K562 (cell line): ENCODE measurements at regions not wholly inside any gene's neighbourhood (a gene's known extent, or its start where the extent isn't known, plus 50 kb on each side); places are given as distances from the start of the nearest gene placed in this dataset.

ENCODE experiments used
- CBFB ChIP-seq: sonication (generic); formaldehyde crosslinking; IDR thresholded peaks from 2 replicates; pipeline ENCODE4 v1.4.0; 2020; ENCODE audit warnings: mild to moderate bottlenecking, missing genetic modification reagents
- EGR1 ChIP-seq: fragments of 450-650 bp; conservative IDR thresholded peaks from 2 replicates; pipeline ENCODE4 v1.6.1; 2017; ENCODE audit warnings: mild to moderate bottlenecking
- ELF1 ChIP-seq: fragments of 200-800 bp; sonication (Bioruptor generic); IDR thresholded peaks from 2 replicates; pipeline ENCODE4 v1.6.1; 2016; ENCODE audit warnings: missing genetic modification characterization, missing compliant biosample characterization
- ETV1 ChIP-seq: fragments of 450-650 bp; conservative IDR thresholded peaks from 2 replicates; pipeline ENCODE4 v1.6.1; 2016; ENCODE audit warnings: missing genetic modification characterization, control low read depth, low read depth, missing compliant biosample characterization
- EWSR1 ChIP-seq: fragments of 450-650 bp; IDR thresholded peaks from 2 replicates; pipeline ENCODE4 v1.6.1; 2018; ENCODE audit warnings: borderline replicate concordance, mild to moderate bottlenecking, low read depth, moderate library complexity; ENCODE audit not compliant: partially characterized antibody
- NCOA2 ChIP-seq, 2 experiments: fragments of 450-650 bp; IDR thresholded peaks; 2 replicates each; pipeline ENCODE4 v1.6.1; 2018; ENCODE audit warnings: mild to moderate bottlenecking in 2 of 2, moderate library complexity in 1 of 2; ENCODE audit not compliant: partially characterized antibody in 2 of 2
- SMC3 ChIP-seq: conservative IDR thresholded peaks from 2 replicates; pipeline ENCODE4 v1.6.1; 2011; ENCODE audit warnings: low read depth, low read length, improper control_type of control experiment; ENCODE audit not compliant: insufficient read depth
- SRSF3 ChIP-seq: fragments of 200-400 bp; formaldehyde crosslinking; IDR thresholded peaks from 2 replicates; pipeline ENCODE4 v1.6.1; 2016; ENCODE audit warnings: mild to moderate bottlenecking, low read length, moderate library complexity; ENCODE audit not compliant: insufficient read depth
- ZNF24 ChIP-seq: fragments of 450-650 bp; IDR thresholded peaks from 2 replicates; pipeline ENCODE4 v1.6.1; 2016
- ZNF696 ChIP-seq: fragments of 250-450 bp; sonication (Bioruptor Pico); conservative IDR thresholded peaks from 2 replicates; pipeline ENCODE4 v1.4.0; 2020; ENCODE audit warnings: mild to moderate bottlenecking, moderate library complexity
- TF ChIP-seq, protein P1 (sequence below): fragments of 450-650 bp; IDR thresholded peaks from 2 replicates; pipeline ENCODE4 v1.7.1; 2018; ENCODE audit warnings: mild to moderate bottlenecking, low read depth; ENCODE audit not compliant: partially characterized antibody
- TF ChIP-seq, protein P2 (sequence below): sonication (generic); formaldehyde crosslinking; IDR thresholded peaks from 2 replicates; pipeline ENCODE4 v1.8.0; 2022; ENCODE audit warnings: mild to moderate bottlenecking, missing genetic modification reagents
- TF ChIP-seq, protein P3 (sequence below): fragments of 450-650 bp; IDR thresholded peaks from 2 replicates; pipeline ENCODE4 v1.6.1; 2016; ENCODE audit warnings: antibody characterized with exemption
- TF ChIP-seq, protein P4 (sequence below), 2 experiments: fragments of 250-450 bp in 1 of 2; fragments of 450-650 bp in 1 of 2; sonication (Bioruptor Pico) in 1 of 2; IDR thresholded peaks; 2 replicates each; pipeline versions ENCODE4 v1.6.1 to v1.8.0; 2016 to 2021; ENCODE audit warnings: mild to moderate bottlenecking in 2 of 2, moderate library complexity in 2 of 2, missing compliant biosample characterization in 1 of 2, missing genetic modification characterization in 1 of 2
- TF ChIP-seq, protein P5 (sequence below): fragments of 250-450 bp; sonication (Bioruptor Pico); IDR thresholded peaks from 2 replicates; pipeline ENCODE4 v1.4.0; 2020; ENCODE audit warnings: mild to moderate bottlenecking, moderate library complexity, borderline replicate concordance
- TF ChIP-seq, protein P6 (sequence below): IDR thresholded peaks from 2 replicates; pipeline ENCODE4 v1.6.1; 2014; ENCODE audit warnings: antibody characterized with exemption

DNA sequence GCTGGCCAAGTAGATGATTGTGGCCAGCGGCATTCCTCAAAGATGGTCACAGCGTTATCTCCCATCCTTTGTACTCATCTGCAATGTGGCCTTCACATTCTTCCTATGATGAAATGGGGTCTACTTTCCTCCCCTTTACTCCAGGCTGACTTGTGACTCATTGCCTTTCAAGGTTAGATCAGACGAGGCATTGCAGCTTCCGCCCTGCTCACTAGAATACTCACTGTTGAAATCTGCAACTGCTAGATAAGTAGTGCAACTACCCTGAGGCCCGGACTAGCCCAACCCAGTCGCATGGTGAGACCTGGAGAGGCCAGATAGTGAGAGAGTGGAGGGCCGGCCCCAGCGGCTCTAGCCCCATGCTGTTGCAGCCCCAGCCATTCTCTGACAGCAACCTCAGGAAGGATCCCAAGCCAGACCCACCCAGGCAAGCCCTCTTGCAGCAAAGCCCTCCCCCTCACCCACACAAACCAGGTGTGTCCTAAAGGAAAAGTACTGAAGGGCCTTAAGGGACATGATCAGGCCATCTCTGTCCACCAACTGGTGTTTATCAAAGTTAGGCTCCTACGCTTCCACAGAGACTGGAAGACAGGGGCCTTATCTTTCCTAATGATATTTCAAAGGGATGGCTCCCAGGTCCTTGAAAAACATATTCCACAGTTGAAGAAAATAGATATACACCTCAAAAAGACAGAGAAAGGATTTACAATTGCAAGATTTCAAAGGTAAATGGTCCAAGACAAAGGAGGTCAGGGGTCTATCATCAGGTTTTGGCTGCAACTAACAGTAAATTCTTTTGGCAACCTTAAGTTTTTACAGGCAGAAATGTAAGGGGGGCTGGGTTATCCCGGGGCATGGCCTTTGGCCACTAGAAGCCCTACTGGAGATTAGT lies 107.2 kb upstream of the TRIM24 start (continued):
- TF ChIP-seq, protein P1, sequence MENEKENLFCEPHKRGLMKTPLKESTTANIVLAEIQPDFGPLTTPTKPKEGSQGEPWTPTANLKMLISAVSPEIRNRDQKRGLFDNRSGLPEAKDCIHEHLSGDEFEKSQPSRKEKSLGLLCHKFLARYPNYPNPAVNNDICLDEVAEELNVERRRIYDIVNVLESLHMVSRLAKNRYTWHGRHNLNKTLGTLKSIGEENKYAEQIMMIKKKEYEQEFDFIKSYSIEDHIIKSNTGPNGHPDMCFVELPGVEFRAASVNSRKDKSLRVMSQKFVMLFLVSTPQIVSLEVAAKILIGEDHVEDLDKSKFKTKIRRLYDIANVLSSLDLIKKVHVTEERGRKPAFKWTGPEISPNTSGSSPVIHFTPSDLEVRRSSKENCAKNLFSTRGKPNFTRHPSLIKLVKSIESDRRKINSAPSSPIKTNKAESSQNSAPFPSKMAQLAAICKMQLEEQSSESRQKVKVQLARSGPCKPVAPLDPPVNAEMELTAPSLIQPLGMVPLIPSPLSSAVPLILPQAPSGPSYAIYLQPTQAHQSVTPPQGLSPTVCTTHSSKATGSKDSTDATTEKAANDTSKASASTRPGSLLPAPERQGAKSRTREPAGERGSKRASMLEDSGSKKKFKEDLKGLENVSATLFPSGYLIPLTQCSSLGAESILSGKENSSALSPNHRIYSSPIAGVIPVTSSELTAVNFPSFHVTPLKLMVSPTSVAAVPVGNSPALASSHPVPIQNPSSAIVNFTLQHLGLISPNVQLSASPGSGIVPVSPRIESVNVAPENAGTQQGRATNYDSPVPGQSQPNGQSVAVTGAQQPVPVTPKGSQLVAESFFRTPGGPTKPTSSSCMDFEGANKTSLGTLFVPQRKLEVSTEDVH: peak; percentile 70
- TF ChIP-seq, protein P2, sequence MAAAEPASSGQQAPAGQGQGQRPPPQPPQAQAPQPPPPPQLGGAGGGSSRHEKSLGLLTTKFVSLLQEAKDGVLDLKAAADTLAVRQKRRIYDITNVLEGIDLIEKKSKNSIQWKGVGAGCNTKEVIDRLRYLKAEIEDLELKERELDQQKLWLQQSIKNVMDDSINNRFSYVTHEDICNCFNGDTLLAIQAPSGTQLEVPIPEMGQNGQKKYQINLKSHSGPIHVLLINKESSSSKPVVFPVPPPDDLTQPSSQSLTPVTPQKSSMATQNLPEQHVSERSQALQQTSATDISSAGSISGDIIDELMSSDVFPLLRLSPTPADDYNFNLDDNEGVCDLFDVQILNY: no peak
- TF ChIP-seq CBFB (CRISPR knock-in tag) (peak; percentile 14; the same call in 1 of the 2 replicates), SMC3 (peak; percentile 28; the same call in 1 of the 2 replicates), SRSF3 (no peak), NCOA2 (IDR thresholded peaks at IDR 0.05; ENCODE audit: partially characterized antibody in 2 of 2) (peak; percentile 84 to 88), ZNF696 (no peak), ZNF24 (peak; percentile 82), EGR1 (peak; percentile 89), ELF1 (tag) (peak; percentile 89), EWSR1 (no peak), ETV1 (peak; percentile 100)
- TF ChIP-seq, protein P3, sequence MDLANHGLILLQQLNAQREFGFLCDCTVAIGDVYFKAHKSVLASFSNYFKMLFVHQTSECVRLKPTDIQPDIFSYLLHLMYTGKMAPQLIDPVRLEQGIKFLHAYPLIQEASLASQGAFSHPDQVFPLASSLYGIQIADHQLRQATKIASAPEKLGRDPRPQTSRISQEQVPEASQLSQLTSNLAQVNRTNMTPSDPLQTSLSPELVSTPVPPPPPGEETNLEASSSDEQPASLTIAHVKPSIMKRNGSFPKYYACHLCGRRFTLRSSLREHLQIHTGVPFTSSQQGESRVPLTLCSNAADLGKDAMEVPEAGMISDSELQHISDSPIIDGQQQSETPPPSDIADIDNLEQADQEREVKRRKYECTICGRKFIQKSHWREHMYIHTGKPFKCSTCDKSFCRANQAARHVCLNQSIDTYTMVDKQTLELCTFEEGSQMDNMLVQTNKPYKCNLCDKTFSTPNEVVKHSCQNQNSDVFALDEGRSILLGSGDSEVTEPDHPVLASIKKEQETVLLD: peak; percentile 55; the same call in 1 of the 2 replicates
- TF ChIP-seq, protein P4, sequence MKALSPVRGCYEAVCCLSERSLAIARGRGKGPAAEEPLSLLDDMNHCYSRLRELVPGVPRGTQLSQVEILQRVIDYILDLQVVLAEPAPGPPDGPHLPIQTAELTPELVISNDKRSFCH (CRISPR knock-in tag; IDR thresholded peaks at IDR 0.05): no peak
- TF ChIP-seq, protein P4 (tag; IDR thresholded peaks at IDR 0.05): peak; percentile 84
- TF ChIP-seq, protein P5, sequence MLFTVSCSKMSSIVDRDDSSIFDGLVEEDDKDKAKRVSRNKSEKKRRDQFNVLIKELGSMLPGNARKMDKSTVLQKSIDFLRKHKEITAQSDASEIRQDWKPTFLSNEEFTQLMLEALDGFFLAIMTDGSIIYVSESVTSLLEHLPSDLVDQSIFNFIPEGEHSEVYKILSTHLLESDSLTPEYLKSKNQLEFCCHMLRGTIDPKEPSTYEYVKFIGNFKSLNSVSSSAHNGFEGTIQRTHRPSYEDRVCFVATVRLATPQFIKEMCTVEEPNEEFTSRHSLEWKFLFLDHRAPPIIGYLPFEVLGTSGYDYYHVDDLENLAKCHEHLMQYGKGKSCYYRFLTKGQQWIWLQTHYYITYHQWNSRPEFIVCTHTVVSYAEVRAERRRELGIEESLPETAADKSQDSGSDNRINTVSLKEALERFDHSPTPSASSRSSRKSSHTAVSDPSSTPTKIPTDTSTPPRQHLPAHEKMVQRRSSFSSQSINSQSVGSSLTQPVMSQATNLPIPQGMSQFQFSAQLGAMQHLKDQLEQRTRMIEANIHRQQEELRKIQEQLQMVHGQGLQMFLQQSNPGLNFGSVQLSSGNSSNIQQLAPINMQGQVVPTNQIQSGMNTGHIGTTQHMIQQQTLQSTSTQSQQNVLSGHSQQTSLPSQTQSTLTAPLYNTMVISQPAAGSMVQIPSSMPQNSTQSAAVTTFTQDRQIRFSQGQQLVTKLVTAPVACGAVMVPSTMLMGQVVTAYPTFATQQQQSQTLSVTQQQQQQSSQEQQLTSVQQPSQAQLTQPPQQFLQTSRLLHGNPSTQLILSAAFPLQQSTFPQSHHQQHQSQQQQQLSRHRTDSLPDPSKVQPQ (CRISPR knock-in tag): no peak
- TF ChIP-seq, protein P6, sequence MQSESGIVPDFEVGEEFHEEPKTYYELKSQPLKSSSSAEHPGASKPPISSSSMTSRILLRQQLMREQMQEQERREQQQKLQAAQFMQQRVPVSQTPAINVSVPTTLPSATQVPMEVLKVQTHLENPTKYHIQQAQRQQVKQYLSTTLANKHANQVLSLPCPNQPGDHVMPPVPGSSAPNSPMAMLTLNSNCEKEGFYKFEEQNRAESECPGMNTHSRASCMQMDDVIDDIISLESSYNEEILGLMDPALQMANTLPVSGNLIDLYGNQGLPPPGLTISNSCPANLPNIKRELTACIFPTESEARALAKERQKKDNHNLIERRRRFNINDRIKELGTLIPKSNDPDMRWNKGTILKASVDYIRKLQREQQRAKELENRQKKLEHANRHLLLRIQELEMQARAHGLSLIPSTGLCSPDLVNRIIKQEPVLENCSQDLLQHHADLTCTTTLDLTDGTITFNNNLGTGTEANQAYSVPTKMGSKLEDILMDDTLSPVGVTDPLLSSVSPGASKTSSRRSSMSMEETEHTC: peak; percentile 77
